KMS-11 (cell line): ENCODE measurements at regions not wholly inside any gene's neighbourhood (a gene's known extent, or its start where the extent isn't known, plus 50 kb on each side); places are given as distances from the start of the nearest gene placed in this dataset.

Source experiments
- H2AFZ ChIP-seq: fragments of 200-600 bp; sonication (generic); 2 replicates; pipeline ENCODE4 v1.6.1; 2016; ENCODE audit warnings: antibody characterized with exemption, mixed run types, low read depth
- H3K27ac ChIP-seq: fragments of 200-600 bp; sonication (generic); 2 replicates; pipeline ENCODE4 v1.6.1; 2016; ENCODE audit warnings: mild to moderate bottlenecking, mixed run types
- H3K27me3 ChIP-seq: fragments of 200-600 bp; sonication (generic); 2 replicates; pipeline ENCODE4 v1.6.1; 2017; ENCODE audit warnings: mild to moderate bottlenecking, low read depth, mixed run types, moderate library complexity; ENCODE audit not compliant: insufficient read depth
- H3K36me3 ChIP-seq: fragments of 200-600 bp; sonication (generic); 2 replicates; pipeline ENCODE4 v1.6.1; 2017; ENCODE audit warnings: mild to moderate bottlenecking, mixed run types; ENCODE audit not compliant: insufficient read depth
- H3K4me1 ChIP-seq: fragments of 200-600 bp; sonication (generic); 2 replicates; pipeline ENCODE4 v1.6.1; 2016; ENCODE audit warnings: mild to moderate bottlenecking, low read depth, mixed run types; ENCODE audit not compliant: poor library complexity, severe bottlenecking
- H3K4me2 ChIP-seq: fragments of 200-600 bp; sonication (generic); 2 replicates; pipeline ENCODE4 v1.7.0; 2016; ENCODE audit warnings: mild to moderate bottlenecking, mixed run types
- H3K4me3 ChIP-seq: fragments of 200-600 bp; sonication (generic); IDR thresholded peaks from 2 replicates; pipeline ENCODE4 v1.6.1; 2017; ENCODE audit warnings: low read depth, low read length, mixed read lengths; ENCODE audit not compliant: insufficient read depth
- H3K79me2 ChIP-seq: fragments of 200-600 bp; sonication (generic); 2 replicates; pipeline ENCODE4 v1.6.1; 2016; ENCODE audit warnings: low read depth, mixed run types; ENCODE audit not compliant: insufficient read depth
- H3K9ac ChIP-seq: fragments of 200-600 bp; sonication (generic); 2 replicates; pipeline ENCODE4 v1.6.1; 2016; ENCODE audit warnings: mild to moderate bottlenecking, mixed run types
- H4K20me1 ChIP-seq: fragments of 200-600 bp; sonication (generic); 2 replicates; pipeline ENCODE4 v1.6.1; 2016; ENCODE audit warnings: mild to moderate bottlenecking, mixed run types; ENCODE audit not compliant: insufficient read depth
- TF ChIP-seq, protein P1 (sequence below): fragments of 200-600 bp; sonication (generic); conservative IDR thresholded peaks from 2 replicates; pipeline ENCODE4 v1.6.1; 2017; ENCODE audit warnings: low read depth, mild to moderate bottlenecking, antibody characterized with exemption, low read length, moderate library complexity, mixed read lengths

DNA sequence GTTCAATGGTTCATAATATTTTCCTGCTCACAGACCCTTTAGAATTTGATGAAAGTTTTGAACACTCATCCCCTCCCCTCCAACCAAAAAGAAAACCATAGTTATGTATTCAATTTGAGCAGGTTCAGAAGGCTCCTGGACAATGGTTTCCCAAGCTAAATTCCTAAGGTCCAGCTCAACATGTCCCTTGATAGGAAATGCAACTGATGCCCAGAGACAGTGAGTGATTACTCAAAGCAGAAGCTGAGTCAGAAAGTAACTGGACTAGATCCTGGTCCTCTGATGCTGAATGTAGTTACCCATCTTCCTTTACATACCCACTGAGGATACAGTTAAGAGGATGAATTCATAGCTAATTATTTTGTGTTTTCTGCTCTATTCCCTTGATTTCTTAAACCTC is 218.9 kb upstream of the NCKAP5 start:
- Histone ChIP-seq H3K27me3 (no peaks in the 10 kb centered on the region), H3K4me1 (no peaks in the 10 kb centered on the region), H3K27ac (no peak overlapping the region), H3K9ac (no peak overlapping the region), H3K36me3 (no peaks in the 10 kb centered on the region), H3K4me3 (no peak overlapping the region), H3K79me2 (no peaks in the 10 kb centered on the region), H2AFZ (no peak overlapping the region), H4K20me1 (no peaks in the 10 kb centered on the region), H3K4me2 (no peak overlapping the region)
- TF ChIP-seq, protein P1, sequence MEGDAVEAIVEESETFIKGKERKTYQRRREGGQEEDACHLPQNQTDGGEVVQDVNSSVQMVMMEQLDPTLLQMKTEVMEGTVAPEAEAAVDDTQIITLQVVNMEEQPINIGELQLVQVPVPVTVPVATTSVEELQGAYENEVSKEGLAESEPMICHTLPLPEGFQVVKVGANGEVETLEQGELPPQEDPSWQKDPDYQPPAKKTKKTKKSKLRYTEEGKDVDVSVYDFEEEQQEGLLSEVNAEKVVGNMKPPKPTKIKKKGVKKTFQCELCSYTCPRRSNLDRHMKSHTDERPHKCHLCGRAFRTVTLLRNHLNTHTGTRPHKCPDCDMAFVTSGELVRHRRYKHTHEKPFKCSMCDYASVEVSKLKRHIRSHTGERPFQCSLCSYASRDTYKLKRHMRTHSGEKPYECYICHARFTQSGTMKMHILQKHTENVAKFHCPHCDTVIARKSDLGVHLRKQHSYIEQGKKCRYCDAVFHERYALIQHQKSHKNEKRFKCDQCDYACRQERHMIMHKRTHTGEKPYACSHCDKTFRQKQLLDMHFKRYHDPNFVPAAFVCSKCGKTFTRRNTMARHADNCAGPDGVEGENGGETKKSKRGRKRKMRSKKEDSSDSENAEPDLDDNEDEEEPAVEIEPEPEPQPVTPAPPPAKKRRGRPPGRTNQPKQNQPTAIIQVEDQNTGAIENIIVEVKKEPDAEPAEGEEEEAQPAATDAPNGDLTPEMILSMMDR: no peak

DNA sequence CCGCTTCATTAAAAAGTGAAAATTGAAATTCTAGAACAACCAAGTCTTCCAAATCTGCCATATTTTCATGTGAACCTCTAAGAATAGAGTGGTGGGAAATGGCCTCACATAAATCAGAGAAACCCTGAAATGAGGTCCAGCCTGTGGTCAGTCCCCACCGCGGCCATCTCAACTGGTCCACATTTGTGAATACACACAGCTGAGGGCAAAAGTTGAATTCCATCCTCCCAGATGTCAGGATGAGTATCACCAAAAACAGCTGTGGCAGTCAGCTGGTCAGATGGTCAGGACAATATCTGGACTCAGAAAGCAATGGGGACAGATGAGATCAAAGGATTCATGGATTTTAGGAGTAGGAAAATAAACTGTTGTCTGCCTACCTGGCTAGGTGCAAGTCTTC is 219.4 kb upstream of the NCKAP5 start:
- no peak overlapping the region for H3K27ac ChIP-seq
- TF ChIP-seq, protein P1: no peak
- no peak overlapping the region for H2AFZ ChIP-seq
- H4K20me1 ChIP-seq: no peaks in the 10 kb centered on the region
- H3K79me2 ChIP-seq: no peaks in the 10 kb centered on the region
- H3K4me1 ChIP-seq: no peaks in the 10 kb centered on the region
- H3K36me3 ChIP-seq: no peaks in the 10 kb centered on the region
- no peak overlapping the region for H3K4me2 ChIP-seq
- no peak overlapping the region for H3K9ac ChIP-seq
- no peaks in the 10 kb centered on the region for H3K27me3 ChIP-seq
- H3K4me3 ChIP-seq: no peak overlapping the region

DNA sequence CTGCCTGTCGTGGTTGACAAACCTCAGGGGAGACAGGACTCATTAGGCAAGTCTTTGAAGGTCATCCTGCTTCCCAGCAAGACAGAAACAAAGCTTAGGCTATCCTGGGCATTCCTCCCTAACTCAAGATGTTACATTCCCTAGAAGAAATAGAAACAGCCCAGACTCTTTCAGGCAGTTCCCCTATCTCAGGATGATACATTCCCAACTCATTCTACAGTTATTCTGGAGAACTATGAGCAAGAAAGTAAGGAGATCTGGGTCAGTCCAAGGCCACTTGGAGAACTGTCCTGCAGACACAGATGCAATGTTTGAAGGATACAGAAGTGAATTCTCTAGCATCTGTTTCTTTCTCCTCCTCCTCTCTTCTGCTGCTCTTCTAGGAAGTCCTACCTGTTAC is 220.1 kb upstream of the NCKAP5 start:
- H3K27me3 ChIP-seq: no peaks in the 10 kb centered on the region
- no peaks in the 10 kb centered on the region for H3K79me2 ChIP-seq
- H3K4me2 ChIP-seq: no peak overlapping the region
- no peak overlapping the region for H3K9ac ChIP-seq
- no peak overlapping the region for H2AFZ ChIP-seq
- no peaks in the 10 kb centered on the region for H4K20me1 ChIP-seq
- no peak overlapping the region for H3K4me3 ChIP-seq
- H3K27ac ChIP-seq: no peak overlapping the region
- TF ChIP-seq, protein P1: no peak
- H3K4me1 ChIP-seq: no peaks in the 10 kb centered on the region
- no peaks in the 10 kb centered on the region for H3K36me3 ChIP-seq

DNA sequence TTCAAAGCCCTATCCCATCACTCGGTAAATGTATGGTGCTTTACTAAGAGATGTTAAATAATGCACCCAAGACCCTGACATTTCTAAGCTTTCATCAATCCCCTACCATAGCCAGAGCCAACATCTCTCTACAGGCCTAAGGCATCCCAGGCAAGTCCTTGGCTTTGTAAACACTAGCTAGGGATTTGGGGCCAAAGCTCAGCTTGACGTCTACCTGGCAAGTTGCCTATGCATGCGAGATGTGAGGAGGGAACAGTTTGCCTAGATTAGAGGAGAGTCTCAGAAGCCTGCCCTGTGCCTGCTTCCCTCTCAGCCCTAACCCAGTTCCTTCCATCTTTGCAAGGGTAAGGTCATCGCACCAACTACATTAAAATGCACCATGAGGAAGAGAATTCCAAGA is 221.5 kb upstream of the NCKAP5 start:
- Histone ChIP-seq H3K36me3 (no peaks in the 10 kb centered on the region), H3K4me3 (no peak overlapping the region), H3K27me3 (no peaks in the 10 kb centered on the region), H3K79me2 (no peaks in the 10 kb centered on the region), H3K27ac (no peak overlapping the region), H4K20me1 (no peaks in the 10 kb centered on the region), H3K4me1 (no peaks in the 10 kb centered on the region), H2AFZ (no peak overlapping the region), H3K4me2 (no peak overlapping the region), H3K9ac (no peak overlapping the region)
- TF ChIP-seq, protein P1: no peak

DNA sequence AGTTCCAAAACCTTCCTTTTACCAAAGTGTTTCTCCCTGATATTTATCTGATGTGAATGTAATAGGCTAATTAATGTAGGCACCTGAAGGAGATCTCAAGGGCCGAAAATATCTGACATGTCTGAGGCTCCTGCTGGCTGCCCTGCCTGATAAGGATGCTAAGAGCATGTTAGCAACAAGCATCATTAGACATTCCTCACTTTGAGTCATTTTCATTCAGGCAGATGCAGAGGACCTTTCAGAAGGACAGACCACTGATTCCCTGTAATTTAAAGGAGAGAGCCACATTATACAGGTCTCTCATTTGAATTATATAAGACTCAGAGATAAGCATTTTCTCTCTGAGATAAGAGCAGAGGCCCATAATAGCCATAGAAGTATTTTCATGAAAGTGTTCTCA is 222.4 kb upstream of the NCKAP5 start:
- Histone ChIP-seq H3K4me2 (no peak overlapping the region), H3K9ac (no peak overlapping the region), H3K79me2 (no peaks in the 10 kb centered on the region), H3K36me3 (no peaks in the 10 kb centered on the region), H3K4me1 (no peaks in the 10 kb centered on the region), H4K20me1 (no peaks in the 10 kb centered on the region), H3K27me3 (no peaks in the 10 kb centered on the region), H3K4me3 (no peak overlapping the region), H3K27ac (no peak overlapping the region), H2AFZ (no peak overlapping the region)
- TF ChIP-seq, protein P1: no peak
